ENCODE measurements at regions not wholly inside any gene's neighbourhood (a gene's known extent, or its start where the extent isn't known, plus 50 kb on each side); places are given as distances from the start of the nearest gene placed in this dataset.

- Histone ChIP-seq H3K27me3 (ENCODE audit: control insufficient read depth in 2 of 2, insufficient read depth in 2 of 2, low read length in 2 of 2) (no peaks in the 10 kb centered on the region), H3K36me3 (ENCODE audit: control insufficient read depth in 2 of 2, insufficient read depth in 2 of 2, low read length in 2 of 2) (no peaks in the 10 kb centered on the region), H3K4me3 (ENCODE audit: low read length in 2 of 2) (no peak overlapping the region), H3K9ac (ENCODE audit: low read depth in 1 of 2, low read length in 2 of 2) (no peak overlapping the region), H3K27ac (ENCODE audit: low read depth in 2 of 2, low read length in 2 of 2) (no peak overlapping the region), H3K4me1 (ENCODE audit: control insufficient read depth in 2 of 2, insufficient read depth in 2 of 2, low read length in 2 of 2) (no peaks in the 10 kb centered on the region), H3K9me3 (ENCODE audit: control insufficient read depth in 2 of 2, low read length in 2 of 2) (no peaks in the 10 kb centered on the region)
Measured at GRCh38 chr3:110577854-110578253, 493.8 kb upstream of the NECTIN3 start.

GRCh38 chr3:110579840-110580550 is 491.6 kb upstream of the NECTIN3 start:
- no peaks in the 10 kb centered on the region for H3K9me3 ChIP-seq (ENCODE audit: control insufficient read depth in 2 of 2, low read length in 2 of 2)

GRCh38 chr3:110583373-110583935 is 488.2 kb upstream of the NECTIN3 start:
- Histone ChIP-seq H3K27me3 (ENCODE audit: control insufficient read depth in 2 of 2, insufficient read depth in 2 of 2, low read length in 2 of 2) (no peaks in the 10 kb centered on the region), H3K4me3 (ENCODE audit: low read length in 2 of 2) (no peak overlapping the region), H3K9me3 (ENCODE audit: control insufficient read depth in 2 of 2, low read length in 2 of 2) (no peaks in the 10 kb centered on the region)

More at GRCh38 chr3:110579840-110580550, 491.6 kb upstream of the NECTIN3 start:
- Histone ChIP-seq H3K4me1 (ENCODE audit: control insufficient read depth in 2 of 2, insufficient read depth in 2 of 2, low read length in 2 of 2) (no peaks in the 10 kb centered on the region), H3K27me3 (ENCODE audit: control insufficient read depth in 2 of 2, insufficient read depth in 2 of 2, low read length in 2 of 2) (no peaks in the 10 kb centered on the region), H3K27ac (ENCODE audit: low read depth in 2 of 2, low read length in 2 of 2) (no peak overlapping the region), H3K4me3 (ENCODE audit: low read length in 2 of 2) (no peak overlapping the region), H3K36me3 (ENCODE audit: control insufficient read depth in 2 of 2, insufficient read depth in 2 of 2, low read length in 2 of 2) (no peaks in the 10 kb centered on the region), H3K9ac (ENCODE audit: low read depth in 1 of 2, low read length in 2 of 2) (no peak overlapping the region)

GRCh38 chr3:110588906-110589305 is 482.7 kb upstream of the NECTIN3 start:
- no peaks in the 10 kb centered on the region for H3K27me3 ChIP-seq (ENCODE audit: control insufficient read depth in 2 of 2, insufficient read depth in 2 of 2, low read length in 2 of 2)
- no peak overlapping the region for H3K4me3 ChIP-seq (ENCODE audit: low read length in 2 of 2)
- H3K9me3 ChIP-seq (ENCODE audit: control insufficient read depth in 2 of 2, low read length in 2 of 2): no peaks in the 10 kb centered on the region
- H3K36me3 ChIP-seq (ENCODE audit: control insufficient read depth in 2 of 2, insufficient read depth in 2 of 2, low read length in 2 of 2): no peaks in the 10 kb centered on the region
- H3K4me1 ChIP-seq (ENCODE audit: control insufficient read depth in 2 of 2, insufficient read depth in 2 of 2, low read length in 2 of 2): no peaks in the 10 kb centered on the region
- H3K9ac ChIP-seq (ENCODE audit: low read depth in 1 of 2, low read length in 2 of 2): no peak overlapping the region
- no peak overlapping the region for H3K27ac ChIP-seq (ENCODE audit: low read depth in 2 of 2, low read length in 2 of 2)

More at GRCh38 chr3:110583373-110583935, 488.2 kb upstream of the NECTIN3 start:
- Histone ChIP-seq H3K27ac (ENCODE audit: low read depth in 2 of 2, low read length in 2 of 2) (no peak overlapping the region), H3K9ac (ENCODE audit: low read depth in 1 of 2, low read length in 2 of 2) (no peak overlapping the region), H3K36me3 (ENCODE audit: control insufficient read depth in 2 of 2, insufficient read depth in 2 of 2, low read length in 2 of 2) (no peaks in the 10 kb centered on the region), H3K4me1 (ENCODE audit: control insufficient read depth in 2 of 2, insufficient read depth in 2 of 2, low read length in 2 of 2) (no peaks in the 10 kb centered on the region)

- no peak overlapping the region for H3K4me3 ChIP-seq (ENCODE audit: low read length in 2 of 2)
- no peak overlapping the region for H3K9ac ChIP-seq (ENCODE audit: low read depth in 1 of 2, low read length in 2 of 2)
- H3K36me3 ChIP-seq (ENCODE audit: control insufficient read depth in 2 of 2, insufficient read depth in 2 of 2, low read length in 2 of 2): no peaks in the 10 kb centered on the region
- no peaks in the 10 kb centered on the region for H3K4me1 ChIP-seq (ENCODE audit: control insufficient read depth in 2 of 2, insufficient read depth in 2 of 2, low read length in 2 of 2)
- H3K9me3 ChIP-seq (ENCODE audit: control insufficient read depth in 2 of 2, low read length in 2 of 2): no peaks in the 10 kb centered on the region
- no peak overlapping the region for H3K27ac ChIP-seq (ENCODE audit: low read depth in 2 of 2, low read length in 2 of 2)
- H3K27me3 ChIP-seq (ENCODE audit: control insufficient read depth in 2 of 2, insufficient read depth in 2 of 2, low read length in 2 of 2): no peaks in the 10 kb centered on the region
Measured at GRCh38 chr3:110589341-110589740, 482.3 kb upstream of the NECTIN3 start.

GRCh38 chr3:110593749-110594148 is 477.9 kb upstream of the NECTIN3 start:
- Histone ChIP-seq H3K4me1 (ENCODE audit: control insufficient read depth in 2 of 2, insufficient read depth in 2 of 2, low read length in 2 of 2) (no peaks in the 10 kb centered on the region), H3K27ac (ENCODE audit: low read depth in 2 of 2, low read length in 2 of 2) (no peak overlapping the region), H3K27me3 (ENCODE audit: control insufficient read depth in 2 of 2, insufficient read depth in 2 of 2, low read length in 2 of 2) (no peaks in the 10 kb centered on the region), H3K9me3 (ENCODE audit: control insufficient read depth in 2 of 2, low read length in 2 of 2) (no peaks in the 10 kb centered on the region), H3K4me3 (ENCODE audit: low read length in 2 of 2) (no peak overlapping the region), H3K9ac (ENCODE audit: low read depth in 1 of 2, low read length in 2 of 2) (no peak overlapping the region), H3K36me3 (ENCODE audit: control insufficient read depth in 2 of 2, insufficient read depth in 2 of 2, low read length in 2 of 2) (no peaks in the 10 kb centered on the region)

- Histone ChIP-seq H3K27ac (ENCODE audit: low read depth in 2 of 2, low read length in 2 of 2) (no peak overlapping the region), H3K27me3 (ENCODE audit: control insufficient read depth in 2 of 2, insufficient read depth in 2 of 2, low read length in 2 of 2) (no peaks in the 10 kb centered on the region), H3K9me3 (ENCODE audit: control insufficient read depth in 2 of 2, low read length in 2 of 2) (no peaks in the 10 kb centered on the region), H3K4me1 (ENCODE audit: control insufficient read depth in 2 of 2, insufficient read depth in 2 of 2, low read length in 2 of 2) (no peaks in the 10 kb centered on the region), H3K36me3 (ENCODE audit: control insufficient read depth in 2 of 2, insufficient read depth in 2 of 2, low read length in 2 of 2) (no peaks in the 10 kb centered on the region), H3K9ac (ENCODE audit: low read depth in 1 of 2, low read length in 2 of 2) (no peak overlapping the region), H3K4me3 (ENCODE audit: low read length in 2 of 2) (no peak overlapping the region)
Measured at GRCh38 chr3:110598847-110599490, 472.6 kb upstream of the NECTIN3 start.

GRCh38 chr3:110608566-110608965 is 463.1 kb upstream of the NECTIN3 start:
- Histone ChIP-seq H3K4me3 (ENCODE audit: low read length in 2 of 2) (no peak overlapping the region), H3K27me3 (ENCODE audit: control insufficient read depth in 2 of 2, insufficient read depth in 2 of 2, low read length in 2 of 2) (no peaks in the 10 kb centered on the region), H3K9ac (ENCODE audit: low read depth in 1 of 2, low read length in 2 of 2) (no peak overlapping the region), H3K9me3 (ENCODE audit: control insufficient read depth in 2 of 2, low read length in 2 of 2) (no peaks in the 10 kb centered on the region), H3K4me1 (ENCODE audit: control insufficient read depth in 2 of 2, insufficient read depth in 2 of 2, low read length in 2 of 2) (no peaks in the 10 kb centered on the region), H3K27ac (ENCODE audit: low read depth in 2 of 2, low read length in 2 of 2) (no peak overlapping the region), H3K36me3 (ENCODE audit: control insufficient read depth in 2 of 2, insufficient read depth in 2 of 2, low read length in 2 of 2) (no peaks in the 10 kb centered on the region)

- Histone ChIP-seq H3K4me1 (ENCODE audit: control insufficient read depth in 2 of 2, insufficient read depth in 2 of 2, low read length in 2 of 2) (no peaks in the 10 kb centered on the region), H3K36me3 (ENCODE audit: control insufficient read depth in 2 of 2, insufficient read depth in 2 of 2, low read length in 2 of 2) (no peaks in the 10 kb centered on the region), H3K27ac (ENCODE audit: low read depth in 2 of 2, low read length in 2 of 2) (no peak overlapping the region), H3K9ac (ENCODE audit: low read depth in 1 of 2, low read length in 2 of 2) (no peak overlapping the region), H3K27me3 (ENCODE audit: control insufficient read depth in 2 of 2, insufficient read depth in 2 of 2, low read length in 2 of 2) (no peaks in the 10 kb centered on the region), H3K4me3 (ENCODE audit: low read length in 2 of 2) (no peak overlapping the region), H3K9me3 (ENCODE audit: control insufficient read depth in 2 of 2, low read length in 2 of 2) (no peaks in the 10 kb centered on the region)
Measured at GRCh38 chr3:110612045-110612444, 459.6 kb upstream of the NECTIN3 start.

- no peak overlapping the region for H3K9ac ChIP-seq (ENCODE audit: low read depth in 1 of 2, low read length in 2 of 2)
- H3K36me3 ChIP-seq (ENCODE audit: control insufficient read depth in 2 of 2, insufficient read depth in 2 of 2, low read length in 2 of 2): no peaks in the 10 kb centered on the region
- H3K9me3 ChIP-seq (ENCODE audit: control insufficient read depth in 2 of 2, low read length in 2 of 2): no peaks in the 10 kb centered on the region
- no peak overlapping the region for H3K27ac ChIP-seq (ENCODE audit: low read depth in 2 of 2, low read length in 2 of 2)
- H3K4me1 ChIP-seq (ENCODE audit: control insufficient read depth in 2 of 2, insufficient read depth in 2 of 2, low read length in 2 of 2): no peaks in the 10 kb centered on the region
- no peak overlapping the region for H3K4me3 ChIP-seq (ENCODE audit: low read length in 2 of 2)
- H3K27me3 ChIP-seq (ENCODE audit: control insufficient read depth in 2 of 2, insufficient read depth in 2 of 2, low read length in 2 of 2): no peaks in the 10 kb centered on the region
Measured at GRCh38 chr3:110614186-110614585, 457.4 kb upstream of the NECTIN3 start.
